NCI-H226 (cell line): ENCODE measurements at regions not wholly inside any gene's neighbourhood (a gene's known extent, or its start where the extent isn't known, plus 50 kb on each side); places are given as distances from the start of the nearest gene placed in this dataset.
"Not testable (repeated sequence)": the region's sequence is repeated elsewhere in the genome, so short reads cannot be mapped to it uniquely, and the experiment has no call there.

ENCODE experiments used
- DNase-seq: peaks from one replicate; pipeline ENCODE4 v3.0.0-alpha.2; 2015

DNA sequence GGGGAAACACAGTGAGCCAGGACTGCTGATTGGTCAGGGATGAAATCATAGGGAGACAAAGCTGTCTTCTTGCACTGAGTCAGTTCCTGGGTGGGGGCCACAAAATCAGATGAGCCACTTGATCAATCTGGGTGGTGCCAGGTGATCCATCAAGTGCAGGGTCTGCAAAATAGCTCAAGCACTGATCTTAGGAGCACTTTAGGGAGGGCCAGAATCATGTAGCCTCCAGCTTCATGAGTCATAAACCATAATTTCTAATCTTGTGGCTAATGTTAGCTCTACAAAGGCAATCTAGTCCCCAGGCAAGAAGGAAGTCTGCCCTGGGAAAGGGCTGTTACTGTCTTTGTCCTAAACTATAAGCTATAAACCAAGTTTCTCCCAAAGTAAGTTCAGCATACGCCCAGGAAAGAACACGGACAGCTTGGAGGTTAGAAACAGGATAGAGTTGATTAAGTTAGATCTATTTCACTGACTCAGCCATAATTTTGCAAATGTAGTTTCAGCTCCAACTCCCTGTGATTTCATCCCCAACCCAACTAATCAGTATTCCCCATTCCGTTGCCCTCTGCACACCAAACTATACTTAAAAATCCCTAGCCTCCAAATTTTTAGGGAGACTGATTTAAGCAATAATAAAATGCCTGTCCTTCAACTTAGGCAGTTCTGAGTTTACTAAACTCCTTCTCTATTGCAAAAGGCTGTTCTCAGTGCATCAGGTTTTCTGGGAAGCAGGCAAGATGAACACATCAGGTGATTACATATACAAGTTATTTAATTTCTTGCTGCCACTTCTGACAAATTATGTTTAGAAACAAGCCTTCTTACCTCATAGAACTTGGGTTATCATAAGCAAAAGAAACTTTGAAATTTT, 226.9 kb upstream of the SPOPL start:
- DNase-seq = peak; percentile 72

DNA sequence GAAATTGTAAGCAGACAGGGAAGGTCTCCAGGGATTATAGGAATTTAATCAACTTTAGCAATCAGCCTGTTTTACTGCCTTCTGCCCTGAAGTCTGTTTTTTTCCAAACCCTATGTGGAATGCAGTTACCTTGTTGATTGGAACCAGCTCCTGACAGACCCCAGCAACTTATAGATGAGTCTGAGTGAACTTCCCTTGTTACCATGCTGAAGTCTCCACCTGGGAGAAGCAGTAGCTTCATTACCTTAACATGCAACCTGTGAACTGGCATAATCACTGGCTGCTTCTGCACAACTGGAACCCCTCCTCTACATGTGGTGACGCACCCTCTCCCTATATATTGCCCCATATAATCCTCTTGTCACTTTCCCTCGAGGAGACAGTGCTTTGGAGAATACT, 226.3 kb upstream of the SPOPL start:
- DNase-seq = no peak

- DNase-seq = no peak
These were observed 225.7 kb upstream of the SPOPL start for GRCh38 chr2:138275881-138276280.

DNA sequence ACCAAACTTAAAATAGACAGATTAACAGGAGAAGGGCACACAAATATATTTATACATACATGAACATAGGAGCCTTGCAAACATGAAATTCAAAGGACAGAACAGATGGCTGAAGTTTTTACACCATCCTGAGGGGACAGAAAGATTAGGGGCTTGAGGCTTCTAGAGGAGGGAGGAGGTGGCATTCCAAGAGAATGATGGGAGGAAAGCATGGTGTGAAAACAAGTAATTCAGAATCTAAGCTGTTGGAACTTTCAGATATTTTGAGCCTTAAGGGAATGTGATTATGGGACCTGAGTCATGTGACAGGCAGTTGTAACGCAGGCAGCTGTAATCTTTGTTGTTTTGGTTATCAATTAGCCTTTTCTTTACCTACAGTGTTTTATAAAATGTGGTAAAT, 225.2 kb upstream of the SPOPL start:
- DNase-seq = no peak

- DNase-seq = no peak
These were observed 224.5 kb upstream of the SPOPL start for GRCh38 chr2:138277062-138277461.

- DNase-seq = no peak
These were observed 221.7 kb upstream of the SPOPL start for GRCh38 chr2:138279871-138280270.

- no peak for DNase-seq
These were observed 220.4 kb upstream of the SPOPL start for GRCh38 chr2:138280999-138281695.

- DNase-seq = no peak
These were observed 219.4 kb upstream of the SPOPL start for GRCh38 chr2:138282014-138282672.

GRCh38 chr2:138291805-138292204, 209.8 kb upstream of the SPOPL start:
- no peak for DNase-seq

DNA sequence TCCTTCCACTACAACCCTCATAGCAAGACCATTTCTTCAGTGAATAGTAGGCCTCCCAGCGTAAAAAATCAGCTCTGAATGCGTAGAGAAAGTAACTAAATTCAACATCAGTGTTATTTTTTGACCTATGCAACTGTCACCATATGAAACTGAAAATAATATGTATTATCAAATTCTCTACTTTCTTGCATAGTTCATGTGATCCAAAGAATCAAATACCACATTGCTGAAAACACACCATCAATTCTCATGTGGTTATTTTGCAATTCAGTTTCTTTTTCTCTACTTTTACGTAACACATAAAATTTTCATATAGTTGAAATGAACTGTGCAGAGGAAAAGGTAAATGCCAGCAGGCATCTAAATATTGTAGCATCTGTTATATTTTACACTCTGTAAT, 208.5 kb upstream of the SPOPL start:
- DNase-seq = no peak

DNA sequence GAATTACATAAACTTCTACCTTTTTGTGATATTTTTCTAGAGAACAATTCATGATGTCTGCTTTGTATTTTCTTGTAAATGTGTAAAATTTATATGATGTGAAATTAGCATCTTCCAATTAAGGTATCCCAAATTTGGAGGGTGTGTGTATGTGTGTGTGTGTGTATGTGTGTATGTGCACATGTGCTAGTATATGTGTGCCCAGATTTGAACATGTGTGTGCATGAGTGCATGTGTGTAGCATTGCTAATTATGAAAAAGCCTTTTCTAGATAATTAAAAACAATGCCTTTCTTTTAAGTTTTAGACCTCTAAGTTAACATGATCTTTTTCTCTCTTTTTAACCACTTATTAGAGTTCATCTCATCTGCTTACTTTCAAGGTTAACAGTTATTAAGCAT, 208.0 kb upstream of the SPOPL start:
- DNase-seq = no peak

DNA sequence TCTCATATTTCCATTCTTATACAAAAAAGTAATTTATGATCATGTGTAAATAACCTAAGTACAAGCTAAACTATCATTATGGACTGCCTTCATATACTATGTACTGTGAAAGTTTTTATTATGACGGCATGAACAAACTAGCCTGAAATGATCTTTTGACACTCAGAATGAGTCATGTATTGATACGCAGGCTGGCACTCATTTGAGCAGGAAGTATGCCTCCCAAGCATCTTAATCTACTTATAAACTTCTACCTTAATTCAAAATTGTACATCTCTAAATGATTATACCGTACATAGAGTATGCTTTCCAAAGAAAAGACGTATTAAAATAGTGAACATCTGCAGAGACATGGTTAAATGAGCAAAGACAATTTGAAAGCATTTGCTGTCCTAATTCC, 207.1 kb upstream of the SPOPL start:
- DNase-seq = no peak

GRCh38 chr2:138296365-138296764, 205.2 kb upstream of the SPOPL start:
- DNase-seq = no peak

DNA sequence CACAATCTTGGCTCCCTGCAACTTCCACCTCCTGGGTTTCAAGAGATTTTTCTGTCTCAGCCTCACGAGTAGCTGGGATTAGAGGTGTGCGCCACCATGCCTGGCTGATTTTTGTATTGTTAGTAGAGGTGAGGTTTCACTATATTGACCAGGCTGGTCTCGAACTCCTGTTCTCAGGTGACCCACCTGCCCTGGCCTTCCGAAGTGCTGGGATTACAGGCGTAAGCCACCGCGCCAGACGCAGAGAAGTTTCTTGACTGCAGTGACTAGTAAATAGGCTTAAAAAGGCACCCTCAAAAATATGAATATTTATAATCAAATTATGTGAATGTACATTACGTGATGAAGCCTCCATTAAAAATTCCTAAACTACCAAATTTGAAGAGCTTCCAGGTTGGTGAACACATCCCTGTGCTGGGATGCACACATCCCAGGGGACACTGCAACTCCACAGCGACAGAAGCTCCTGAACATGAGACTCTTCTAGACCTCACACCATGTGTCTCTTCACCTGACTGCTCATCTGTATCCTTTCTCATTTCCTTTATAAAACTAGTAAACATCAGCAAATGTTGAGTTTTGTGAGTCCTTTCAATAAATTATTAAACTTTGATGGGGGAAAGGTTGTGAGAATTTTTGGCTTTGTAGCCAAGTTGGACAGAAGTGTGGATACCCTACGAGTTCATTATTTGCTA, 203.3 kb upstream of the SPOPL start:
- DNase-seq = no peak

- DNase-seq = no peak
These were observed 202.7 kb upstream of the SPOPL start for GRCh38 chr2:138298900-138299299.

DNA sequence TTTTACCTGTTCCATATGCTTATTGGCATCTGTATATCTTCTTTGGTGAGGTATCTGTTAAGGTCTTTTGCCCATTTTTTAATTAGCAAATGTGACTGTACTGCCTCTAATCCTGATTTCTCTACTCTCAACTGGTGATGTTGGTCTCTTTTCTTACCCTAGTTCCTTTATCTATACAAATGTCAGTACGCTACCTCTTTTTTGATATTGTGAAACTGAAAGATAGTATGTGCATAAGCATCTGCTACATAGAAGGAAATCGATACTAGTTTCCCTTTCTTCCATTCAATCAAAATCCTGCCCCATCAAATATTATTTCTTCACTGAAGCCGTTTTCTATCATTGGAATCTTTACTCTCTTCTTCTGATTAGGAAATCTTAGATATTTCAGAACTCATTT, 194.9 kb upstream of the SPOPL start:
- no peak for DNase-seq

DNA sequence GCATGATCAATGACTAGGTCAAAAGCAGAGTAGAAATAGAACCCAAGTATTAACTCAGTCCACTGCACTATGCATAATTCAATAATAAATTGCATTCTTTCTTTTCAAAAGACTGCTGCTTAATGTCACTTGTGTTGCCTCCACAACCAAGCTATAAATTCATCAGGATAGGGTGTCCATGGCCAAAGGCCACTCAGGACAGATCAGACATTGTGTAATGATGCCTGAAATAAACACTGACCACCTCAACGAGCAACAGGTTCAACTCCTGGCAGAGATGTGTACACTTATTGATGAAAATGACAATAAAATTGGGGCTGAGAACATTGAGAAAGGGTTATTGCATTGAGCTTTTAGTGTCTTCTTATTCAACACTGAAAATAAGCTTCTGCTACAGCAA, 194.5 kb upstream of the SPOPL start:
- no peak for DNase-seq

DNA sequence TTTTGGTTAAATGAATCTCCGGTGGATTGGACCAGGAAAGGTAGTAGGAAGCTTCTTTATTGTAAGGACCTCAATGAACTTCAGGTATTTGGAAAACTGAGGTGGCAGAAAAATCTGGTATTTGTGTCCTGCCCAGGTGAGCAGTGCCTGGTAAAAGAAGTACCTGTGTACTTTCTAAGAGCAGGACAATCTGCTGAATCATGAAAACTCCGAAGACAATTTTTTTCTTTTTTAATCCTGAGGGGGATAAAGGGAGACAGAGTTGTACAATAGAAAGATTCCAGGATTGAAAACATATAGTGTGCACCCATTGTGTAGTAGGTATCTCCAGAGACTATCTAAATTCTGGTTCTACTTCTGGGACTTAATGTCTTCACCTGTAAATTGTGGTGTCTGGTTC, 191.8 kb upstream of the SPOPL start:
- no peak for DNase-seq

DNA sequence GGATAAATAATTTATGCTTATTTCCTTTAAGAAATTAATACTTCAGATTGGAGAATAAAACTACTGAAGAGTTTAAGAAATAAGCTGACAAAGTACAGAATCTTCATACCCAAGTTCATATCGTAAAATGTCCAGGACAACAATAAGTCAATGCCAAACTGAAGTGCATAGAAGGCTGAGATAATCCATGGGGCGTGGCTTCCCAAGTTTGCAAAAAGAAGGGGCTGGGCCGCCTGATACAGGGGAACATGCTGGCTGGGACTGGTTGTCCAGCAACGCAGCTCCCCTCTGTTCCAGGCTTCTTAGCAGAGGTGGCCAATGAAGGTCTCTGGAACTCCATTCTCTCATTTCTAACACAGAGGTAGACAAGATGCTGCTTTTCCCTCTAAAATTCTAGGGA, 189.5 kb upstream of the SPOPL start:
- no peak for DNase-seq

- not testable (repeated sequence) for DNase-seq
These were observed 186.0 kb upstream of the SPOPL start for GRCh38 chr2:138315619-138316018.

GRCh38 chr2:138319616-138320015, 182.0 kb upstream of the SPOPL start:
- no peak for DNase-seq

DNA sequence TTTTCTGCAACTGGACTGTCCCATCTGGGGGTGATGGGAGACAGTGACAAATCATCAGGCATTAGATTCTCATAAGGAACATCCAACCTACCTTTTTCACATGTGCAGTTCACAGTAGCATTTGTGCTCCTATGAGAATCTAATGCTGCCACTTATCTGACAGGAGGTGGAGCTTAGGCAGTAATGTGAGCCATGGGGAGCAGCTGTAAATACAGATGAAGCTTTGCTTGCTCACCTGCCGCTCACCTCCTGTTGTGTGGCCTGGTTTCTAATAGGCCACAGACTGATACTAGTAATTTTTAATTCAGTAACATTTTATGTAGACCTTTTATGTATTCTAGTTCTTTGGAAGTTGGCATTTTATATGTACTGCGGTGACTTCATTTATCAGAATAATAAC, 180.1 kb upstream of the SPOPL start:
- no peak for DNase-seq

DNA sequence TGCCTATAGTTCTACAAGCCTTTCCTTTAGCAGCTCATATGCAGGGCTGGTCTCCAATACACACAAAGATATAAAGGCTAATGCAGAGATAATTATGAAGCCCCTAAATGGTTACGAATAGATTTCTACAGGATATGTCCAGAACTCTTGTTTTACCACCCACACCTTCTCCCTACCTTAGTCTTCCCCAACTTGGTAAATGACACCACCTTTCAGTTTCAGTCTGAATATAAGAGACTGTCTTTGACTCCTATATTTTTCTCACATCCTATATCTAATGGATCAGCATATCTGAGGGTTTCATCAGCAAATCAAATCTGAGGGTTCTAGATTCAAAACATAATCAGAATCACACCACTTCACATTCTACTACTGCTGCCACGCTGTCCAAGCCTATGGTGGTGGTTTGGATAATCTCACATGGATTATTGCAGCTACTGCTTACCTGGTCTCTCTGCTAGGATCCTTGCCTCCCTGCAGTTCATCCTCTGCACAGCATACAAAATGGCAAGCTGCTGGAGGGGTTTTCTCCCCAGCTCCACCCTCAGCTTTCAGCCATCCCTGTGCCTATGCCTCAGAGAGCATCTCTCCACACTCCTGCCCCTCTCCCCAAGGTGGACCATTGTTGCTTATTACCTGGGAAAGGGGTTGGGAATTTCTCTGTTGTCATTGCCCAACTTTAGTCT, 178.0 kb upstream of the SPOPL start:
- no peak for DNase-seq
